Endothelial cell (in vitro differentiated cells): ENCODE measurements at regions not wholly inside any gene's neighbourhood (a gene's known extent, or its start where the extent isn't known, plus 50 kb on each side); places are given as distances from the start of the nearest gene placed in this dataset.

ENCODE experiments used
- DNase-seq: peaks from one replicate; pipeline ENCODE4 v3.0.0; 2021; ENCODE audit warnings: low spot score
- H3K27ac Mint-ChIP-seq: one replicate; pipeline ENCODE4 v1.8.0; 2021; ENCODE audit warnings: mixed read lengths, inconsistent platforms; ENCODE audit not compliant: unreplicated experiment
- H3K27me3 Mint-ChIP-seq: one replicate; pipeline ENCODE4 v1.8.0; 2021; ENCODE audit warnings: mild to moderate bottlenecking, moderate library complexity, mixed read lengths, inconsistent platforms; ENCODE audit not compliant: unreplicated experiment
- H3K36me3 Mint-ChIP-seq: one replicate; pipeline ENCODE4 v1.8.0; 2021; ENCODE audit warnings: mild to moderate bottlenecking, low read depth, mixed read lengths, inconsistent platforms; ENCODE audit not compliant: unreplicated experiment
- H3K4me1 Mint-ChIP-seq: one replicate; pipeline ENCODE4 v1.8.0; 2021; ENCODE audit warnings: mild to moderate bottlenecking, mixed read lengths, inconsistent platforms; ENCODE audit not compliant: unreplicated experiment
- H3K4me3 Mint-ChIP-seq: one replicate; pipeline ENCODE4 v1.8.0; 2021; ENCODE audit warnings: mild to moderate bottlenecking, mixed read lengths, inconsistent platforms; ENCODE audit not compliant: unreplicated experiment
- H3K9me3 Mint-ChIP-seq: one replicate; pipeline ENCODE4 v1.8.0; 2021; ENCODE audit warnings: mixed read lengths, inconsistent platforms; ENCODE audit not compliant: unreplicated experiment
- CTCF ChIP-seq: fragments of 200-600 bp; sonication (generic); IDR thresholded peaks from one replicate; pipeline ENCODE4 v1.5.0; 2021; ENCODE audit warnings: antibody characterized with exemption; ENCODE audit not compliant: unreplicated experiment

GRCh38 chr3:110246796-110247376, 824.7 kb upstream of the NECTIN3 start:
- Mint-ChIP-seq H3K4me1 (no peaks in the 10 kb centered on the region), H3K27me3 (no peaks in the 10 kb centered on the region), H3K4me3 (no peak overlapping the region), H3K36me3 (no peaks in the 10 kb centered on the region), H3K9me3 (no peaks in the 10 kb centered on the region), H3K27ac (no peak overlapping the region)
- DNase-seq, result no peak
- no peak for TF ChIP-seq CTCF

- H3K27ac Mint-ChIP-seq, result no peak overlapping the region
- no peak overlapping the region for H3K4me3 Mint-ChIP-seq
- no peaks in the 10 kb centered on the region for H3K4me1 Mint-ChIP-seq
- no peaks in the 10 kb centered on the region for H3K27me3 Mint-ChIP-seq
- H3K9me3 Mint-ChIP-seq, result no peaks in the 10 kb centered on the region
- H3K36me3 Mint-ChIP-seq, result no peaks in the 10 kb centered on the region
- no peak for TF ChIP-seq CTCF
- no peak for DNase-seq
These were observed 823.0 kb upstream of the NECTIN3 start for GRCh38 chr3:110248666-110249065.

GRCh38 chr3:110253794-110254193, 817.8 kb upstream of the NECTIN3 start:
- Mint-ChIP-seq H3K27ac (no peak overlapping the region), H3K9me3 (no peaks in the 10 kb centered on the region), H3K27me3 (no peaks in the 10 kb centered on the region), H3K36me3 (no peaks in the 10 kb centered on the region), H3K4me3 (no peak overlapping the region), H3K4me1 (no peaks in the 10 kb centered on the region)
- DNase-seq, result no peak
- no peak for TF ChIP-seq CTCF

- TF ChIP-seq CTCF, result no peak
- Mint-ChIP-seq H3K9me3 (no peaks in the 10 kb centered on the region), H3K36me3 (no peaks in the 10 kb centered on the region), H3K4me3 (no peak overlapping the region), H3K4me1 (no peaks in the 10 kb centered on the region), H3K27me3 (no peaks in the 10 kb centered on the region), H3K27ac (no peak overlapping the region)
- no peak for DNase-seq
These were observed 817.0 kb upstream of the NECTIN3 start for GRCh38 chr3:110254591-110254990.

GRCh38 chr3:110261141-110261540, 810.5 kb upstream of the NECTIN3 start:
- H3K4me1 Mint-ChIP-seq, result no peaks in the 10 kb centered on the region
- no peaks in the 10 kb centered on the region for H3K36me3 Mint-ChIP-seq
- TF ChIP-seq CTCF, result no peak
- no peak for DNase-seq
- no peaks in the 10 kb centered on the region for H3K27me3 Mint-ChIP-seq
- no peak overlapping the region for H3K4me3 Mint-ChIP-seq
- no peaks in the 10 kb centered on the region for H3K9me3 Mint-ChIP-seq
- no peak overlapping the region for H3K27ac Mint-ChIP-seq
